ENCODE measurements at regions not wholly inside any gene's neighbourhood (a gene's known extent, or its start where the extent isn't known, plus 50 kb on each side); places are given as distances from the start of the nearest gene placed in this dataset.

- ChIA-PET POLR2A (no interaction called here), CTCF (ENCODE audit: unreplicated experiment) (no interaction called here)
- H2AFZ ChIP-seq (ENCODE audit: low read length): no peak overlapping the region
- H4K20me1 ChIP-seq (ENCODE audit: insufficient read depth, low read length): no peaks in the 10 kb centered on the region
- no peaks in the 10 kb centered on the region for H3K4me1 ChIP-seq (ENCODE audit: insufficient read depth, low read length, poor library complexity, severe bottlenecking)
- H3K27ac ChIP-seq (ENCODE audit: low read depth, low read length, poor library complexity, severe bottlenecking): no peak overlapping the region
- H3K9me2 ChIP-seq (ENCODE audit: insufficient read depth, low read length): no peaks in the 10 kb centered on the region
- DNase-seq (ENCODE audit: low spot score): no peak
- BruUV-seq (replicated peaks): no TSS peak
- H3K36me3 ChIP-seq (ENCODE audit: insufficient read depth, low read length): no peaks in the 10 kb centered on the region
- TF ChIP-seq, protein P1, sequence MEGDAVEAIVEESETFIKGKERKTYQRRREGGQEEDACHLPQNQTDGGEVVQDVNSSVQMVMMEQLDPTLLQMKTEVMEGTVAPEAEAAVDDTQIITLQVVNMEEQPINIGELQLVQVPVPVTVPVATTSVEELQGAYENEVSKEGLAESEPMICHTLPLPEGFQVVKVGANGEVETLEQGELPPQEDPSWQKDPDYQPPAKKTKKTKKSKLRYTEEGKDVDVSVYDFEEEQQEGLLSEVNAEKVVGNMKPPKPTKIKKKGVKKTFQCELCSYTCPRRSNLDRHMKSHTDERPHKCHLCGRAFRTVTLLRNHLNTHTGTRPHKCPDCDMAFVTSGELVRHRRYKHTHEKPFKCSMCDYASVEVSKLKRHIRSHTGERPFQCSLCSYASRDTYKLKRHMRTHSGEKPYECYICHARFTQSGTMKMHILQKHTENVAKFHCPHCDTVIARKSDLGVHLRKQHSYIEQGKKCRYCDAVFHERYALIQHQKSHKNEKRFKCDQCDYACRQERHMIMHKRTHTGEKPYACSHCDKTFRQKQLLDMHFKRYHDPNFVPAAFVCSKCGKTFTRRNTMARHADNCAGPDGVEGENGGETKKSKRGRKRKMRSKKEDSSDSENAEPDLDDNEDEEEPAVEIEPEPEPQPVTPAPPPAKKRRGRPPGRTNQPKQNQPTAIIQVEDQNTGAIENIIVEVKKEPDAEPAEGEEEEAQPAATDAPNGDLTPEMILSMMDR (conservative IDR thresholded peaks at IDR 0.05; ENCODE audit: low read length): no peak
- TF ChIP-seq EZH2phosphoT487 (IDR thresholded peaks at IDR 0.05; ENCODE audit: borderline replicate concordance, low read depth, low read length): no peak
- intact Hi-C loops (cut with micrococcal nuclease; ENCODE audit: unreplicated experiment): no loop called here
- H3K4me2 ChIP-seq (ENCODE audit: low read length): no peak overlapping the region
- no peaks in the 10 kb centered on the region for H3K79me2 ChIP-seq (ENCODE audit: insufficient read depth, low read depth, low read length)
- H3K9me3 ChIP-seq (ENCODE audit: low read length): no peaks in the 10 kb centered on the region
- H3K4me3 ChIP-seq (ENCODE audit: low read depth, low read length, poor library complexity, severe bottlenecking): no peak overlapping the region
These were observed 216.8 kb downstream of the TEX29 start for GRCh38 chr13:111537115-111537728.

GRCh38 chr13:111537843-111538499, 217.5 kb downstream of the TEX29 start:
- Histone ChIP-seq H4K20me1 (ENCODE audit: insufficient read depth, low read length) (no peaks in the 10 kb centered on the region), H3K4me2 (ENCODE audit: low read length) (no peak overlapping the region), H3K36me3 (ENCODE audit: insufficient read depth, low read length) (no peaks in the 10 kb centered on the region), H3K4me3 (ENCODE audit: low read depth, low read length, poor library complexity, severe bottlenecking) (no peak overlapping the region), H3K79me2 (ENCODE audit: insufficient read depth, low read depth, low read length) (no peaks in the 10 kb centered on the region), H2AFZ (ENCODE audit: low read length) (no peak overlapping the region), H3K9me3 (ENCODE audit: low read length) (no peaks in the 10 kb centered on the region), H3K9me2 (ENCODE audit: insufficient read depth, low read length) (no peaks in the 10 kb centered on the region), H3K27ac (ENCODE audit: low read depth, low read length, poor library complexity, severe bottlenecking) (no peak overlapping the region), H3K4me1 (ENCODE audit: insufficient read depth, low read length, poor library complexity, severe bottlenecking) (no peaks in the 10 kb centered on the region)
- no TSS peak for BruUV-seq (replicated peaks)
- CTCF ChIA-PET (ENCODE audit: unreplicated experiment): no interaction called here
- DNase-seq (ENCODE audit: low spot score): no peak
- intact Hi-C loops (cut with micrococcal nuclease; ENCODE audit: unreplicated experiment): no loop called here
- POLR2A ChIA-PET: no interaction called here
- TF ChIP-seq EZH2phosphoT487 (IDR thresholded peaks at IDR 0.05; ENCODE audit: borderline replicate concordance, low read depth, low read length): no peak

- Histone ChIP-seq H3K79me2 (ENCODE audit: insufficient read depth, low read depth, low read length) (no peaks in the 10 kb centered on the region), H4K20me1 (ENCODE audit: insufficient read depth, low read length) (no peaks in the 10 kb centered on the region), H3K4me2 (ENCODE audit: low read length) (no peak overlapping the region), H3K9me3 (ENCODE audit: low read length) (no peaks in the 10 kb centered on the region), H3K36me3 (ENCODE audit: insufficient read depth, low read length) (no peaks in the 10 kb centered on the region), H3K4me1 (ENCODE audit: insufficient read depth, low read length, poor library complexity, severe bottlenecking) (no peaks in the 10 kb centered on the region), H3K27ac (ENCODE audit: low read depth, low read length, poor library complexity, severe bottlenecking) (no peak overlapping the region), H2AFZ (ENCODE audit: low read length) (no peak overlapping the region), H3K4me3 (ENCODE audit: low read depth, low read length, poor library complexity, severe bottlenecking) (no peak overlapping the region), H3K9me2 (ENCODE audit: insufficient read depth, low read length) (no peaks in the 10 kb centered on the region)
- intact Hi-C loops (cut with micrococcal nuclease; ENCODE audit: unreplicated experiment): no loop called here
- POLR2A ChIA-PET: no interaction called here
- CTCF ChIA-PET (ENCODE audit: unreplicated experiment): no interaction called here
- no peak for DNase-seq (ENCODE audit: low spot score)
- TF ChIP-seq, protein P1 (conservative IDR thresholded peaks at IDR 0.05; ENCODE audit: low read length): no peak
- TF ChIP-seq EZH2phosphoT487 (IDR thresholded peaks at IDR 0.05; ENCODE audit: borderline replicate concordance, low read depth, low read length): no peak
- BruUV-seq (replicated peaks): no TSS peak
These were observed 218.8 kb downstream of the TEX29 start for GRCh38 chr13:111539252-111539651.
